Keratinocyte (primary cell): ENCODE measurements at regions not wholly inside any gene's neighbourhood (a gene's known extent, or its start where the extent isn't known, plus 50 kb on each side); places are given as distances from the start of the nearest gene placed in this dataset.

Experiments
- EZH2 ChIP-seq: IDR thresholded peaks from one replicate; pipeline ENCODE4 v1.6.1; 2012; ENCODE audit warnings: inconsistent platforms, mild to moderate bottlenecking, low read length, moderate library complexity
- TF ChIP-seq, protein P1 (sequence below), 3 experiments: IDR thresholded peaks in 1 of 3; conservative IDR thresholded peaks in 1 of 3; optimal IDR thresholded peaks in 1 of 3; 2 replicates in 2 of 3; 3 replicates in 1 of 3; pipeline versions ENCODE3 to v1.5.1; 2011; ENCODE audit warnings: low read length in 3 of 3, mild to moderate bottlenecking in 3 of 3, moderate library complexity in 2 of 3, control low read depth in 1 of 3, inconsistent platforms in 1 of 3; ENCODE audit not compliant: insufficient read depth in 2 of 3; ENCODE audit errors: extremely low read depth in 1 of 3

DNA sequence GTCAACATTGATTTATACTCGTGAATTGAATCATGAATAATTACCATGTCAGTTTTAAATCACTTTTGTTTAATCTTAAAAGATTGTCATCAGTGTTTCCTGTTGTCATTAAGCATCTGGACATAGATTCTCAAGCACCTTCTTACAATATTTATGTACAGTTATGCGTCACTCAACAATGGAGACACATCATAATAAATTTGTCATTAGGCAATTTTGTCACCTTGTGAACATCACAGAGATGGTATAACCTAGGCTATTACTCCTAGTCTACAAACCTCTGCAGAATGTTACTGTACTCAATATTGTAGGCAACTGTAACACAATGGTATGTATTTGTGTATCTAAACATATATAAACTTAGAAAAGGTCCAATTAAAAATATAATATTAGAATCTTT lies 2130.9 kb upstream of the PCDH20 start:
- TF ChIP-seq, protein P1, sequence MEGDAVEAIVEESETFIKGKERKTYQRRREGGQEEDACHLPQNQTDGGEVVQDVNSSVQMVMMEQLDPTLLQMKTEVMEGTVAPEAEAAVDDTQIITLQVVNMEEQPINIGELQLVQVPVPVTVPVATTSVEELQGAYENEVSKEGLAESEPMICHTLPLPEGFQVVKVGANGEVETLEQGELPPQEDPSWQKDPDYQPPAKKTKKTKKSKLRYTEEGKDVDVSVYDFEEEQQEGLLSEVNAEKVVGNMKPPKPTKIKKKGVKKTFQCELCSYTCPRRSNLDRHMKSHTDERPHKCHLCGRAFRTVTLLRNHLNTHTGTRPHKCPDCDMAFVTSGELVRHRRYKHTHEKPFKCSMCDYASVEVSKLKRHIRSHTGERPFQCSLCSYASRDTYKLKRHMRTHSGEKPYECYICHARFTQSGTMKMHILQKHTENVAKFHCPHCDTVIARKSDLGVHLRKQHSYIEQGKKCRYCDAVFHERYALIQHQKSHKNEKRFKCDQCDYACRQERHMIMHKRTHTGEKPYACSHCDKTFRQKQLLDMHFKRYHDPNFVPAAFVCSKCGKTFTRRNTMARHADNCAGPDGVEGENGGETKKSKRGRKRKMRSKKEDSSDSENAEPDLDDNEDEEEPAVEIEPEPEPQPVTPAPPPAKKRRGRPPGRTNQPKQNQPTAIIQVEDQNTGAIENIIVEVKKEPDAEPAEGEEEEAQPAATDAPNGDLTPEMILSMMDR (optimal IDR thresholded peaks at IDR 0.05 in 1 of 3, IDR thresholded peaks at IDR 0.05 in 1 of 3, conservative IDR thresholded peaks at IDR 0.05 in 1 of 3; ENCODE audit: extremely low read depth in 1 of 3, insufficient read depth in 2 of 3, low read length in 3 of 3), result no peak
- no peak for TF ChIP-seq EZH2
